Esophagus muscularis mucosa (tissue), 4 donors: ENCODE measurements at regions not wholly inside any gene's neighbourhood (a gene's known extent, or its start where the extent isn't known, plus 50 kb on each side); places are given as distances from the start of the nearest gene placed in this dataset.

Source experiments
- EP300 ChIP-seq: sonication (generic); formaldehyde crosslinking; IDR thresholded peaks from one replicate; pipeline ENCODE4 v1.6.1; 2017; ENCODE audit warnings: antibody characterized with exemption
- POLR2A ChIP-seq: fragments of 450-650 bp; IDR thresholded peaks from one replicate; pipeline ENCODE4 v1.6.1; 2017; ENCODE audit warnings: antibody characterized with exemption, moderate library complexity, mild to moderate bottlenecking, low read depth
- POLR2AphosphoS5 ChIP-seq, 2 donors: sonication (generic); formaldehyde crosslinking; IDR thresholded peaks; one replicate each; pipeline ENCODE4 v1.6.1; 2017; ENCODE audit warnings: antibody characterized with exemption in 2 of 2
- TF ChIP-seq, protein P1 (sequence below), 3 experiments: fragments of 200-600 bp in 2 of 3; fragments of 450-650 bp in 1 of 3; sonication (generic) in 2 of 3; IDR thresholded peaks; one replicate each; pipeline ENCODE4 v1.5.1; 2017 to 2019; ENCODE audit warnings: antibody characterized with exemption in 3 of 3, mild to moderate bottlenecking in 2 of 3, moderate library complexity in 1 of 3

DNA sequence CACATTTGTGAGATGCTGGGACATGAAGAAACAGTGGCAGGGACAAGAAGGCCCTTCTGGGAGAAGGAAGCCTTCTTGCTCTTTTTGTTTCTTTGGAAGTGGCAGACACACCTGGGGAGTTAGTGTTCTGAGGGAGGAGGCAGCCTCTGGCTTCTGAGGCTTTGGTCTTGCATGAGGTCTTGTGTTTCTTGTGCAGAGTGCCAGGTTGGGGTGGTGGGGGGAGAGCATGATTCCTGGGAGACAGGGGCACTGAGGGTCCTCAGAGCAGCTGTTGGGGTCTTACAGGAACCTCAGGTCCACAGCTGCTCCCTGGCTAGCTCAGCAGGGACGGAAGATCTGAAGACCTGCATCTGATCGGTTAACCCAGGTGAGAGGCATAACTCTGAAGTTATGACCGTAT is 167.5 kb upstream of the ZNF536 start:
- TF ChIP-seq, protein P1, sequence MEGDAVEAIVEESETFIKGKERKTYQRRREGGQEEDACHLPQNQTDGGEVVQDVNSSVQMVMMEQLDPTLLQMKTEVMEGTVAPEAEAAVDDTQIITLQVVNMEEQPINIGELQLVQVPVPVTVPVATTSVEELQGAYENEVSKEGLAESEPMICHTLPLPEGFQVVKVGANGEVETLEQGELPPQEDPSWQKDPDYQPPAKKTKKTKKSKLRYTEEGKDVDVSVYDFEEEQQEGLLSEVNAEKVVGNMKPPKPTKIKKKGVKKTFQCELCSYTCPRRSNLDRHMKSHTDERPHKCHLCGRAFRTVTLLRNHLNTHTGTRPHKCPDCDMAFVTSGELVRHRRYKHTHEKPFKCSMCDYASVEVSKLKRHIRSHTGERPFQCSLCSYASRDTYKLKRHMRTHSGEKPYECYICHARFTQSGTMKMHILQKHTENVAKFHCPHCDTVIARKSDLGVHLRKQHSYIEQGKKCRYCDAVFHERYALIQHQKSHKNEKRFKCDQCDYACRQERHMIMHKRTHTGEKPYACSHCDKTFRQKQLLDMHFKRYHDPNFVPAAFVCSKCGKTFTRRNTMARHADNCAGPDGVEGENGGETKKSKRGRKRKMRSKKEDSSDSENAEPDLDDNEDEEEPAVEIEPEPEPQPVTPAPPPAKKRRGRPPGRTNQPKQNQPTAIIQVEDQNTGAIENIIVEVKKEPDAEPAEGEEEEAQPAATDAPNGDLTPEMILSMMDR (IDR thresholded peaks at IDR 0.05), result no peak
- TF ChIP-seq EP300, result no peak
- TF ChIP-seq POLR2A, result no peak
- no peak for TF ChIP-seq POLR2AphosphoS5 (IDR thresholded peaks at IDR 0.05)
